ENCODE measurements at regions not wholly inside any gene's neighbourhood (a gene's known extent, or its start where the extent isn't known, plus 50 kb on each side); places are given as distances from the start of the nearest gene placed in this dataset.

GRCh38 chr9:116049456-116049855 lies 104.1 kb upstream of the PAPPA start:
- Histone ChIP-seq H3K4me3 (no peak overlapping the region), H3K9me3 (no peaks in the 10 kb centered on the region), H3K4me1 (replicated peaks) (no peaks in the 10 kb centered on the region), H3K27me3 (replicated peaks; ENCODE audit: insufficient read depth) (no peaks in the 10 kb centered on the region), H3K27ac (no peak overlapping the region), H3K36me3 (no peaks in the 10 kb centered on the region)
- no peak for DNase-seq (ENCODE audit: low spot score)
- 39% methylated on average over 4 of the region's 4 CpGs for WGBS
- TF ChIP-seq POLR2A (IDR thresholded peaks at IDR 0.05), result no peak
- TF ChIP-seq, protein P1, sequence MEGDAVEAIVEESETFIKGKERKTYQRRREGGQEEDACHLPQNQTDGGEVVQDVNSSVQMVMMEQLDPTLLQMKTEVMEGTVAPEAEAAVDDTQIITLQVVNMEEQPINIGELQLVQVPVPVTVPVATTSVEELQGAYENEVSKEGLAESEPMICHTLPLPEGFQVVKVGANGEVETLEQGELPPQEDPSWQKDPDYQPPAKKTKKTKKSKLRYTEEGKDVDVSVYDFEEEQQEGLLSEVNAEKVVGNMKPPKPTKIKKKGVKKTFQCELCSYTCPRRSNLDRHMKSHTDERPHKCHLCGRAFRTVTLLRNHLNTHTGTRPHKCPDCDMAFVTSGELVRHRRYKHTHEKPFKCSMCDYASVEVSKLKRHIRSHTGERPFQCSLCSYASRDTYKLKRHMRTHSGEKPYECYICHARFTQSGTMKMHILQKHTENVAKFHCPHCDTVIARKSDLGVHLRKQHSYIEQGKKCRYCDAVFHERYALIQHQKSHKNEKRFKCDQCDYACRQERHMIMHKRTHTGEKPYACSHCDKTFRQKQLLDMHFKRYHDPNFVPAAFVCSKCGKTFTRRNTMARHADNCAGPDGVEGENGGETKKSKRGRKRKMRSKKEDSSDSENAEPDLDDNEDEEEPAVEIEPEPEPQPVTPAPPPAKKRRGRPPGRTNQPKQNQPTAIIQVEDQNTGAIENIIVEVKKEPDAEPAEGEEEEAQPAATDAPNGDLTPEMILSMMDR (IDR thresholded peaks at IDR 0.05), result no peak
- no peak for TF ChIP-seq POLR2AphosphoS5 (IDR thresholded peaks at IDR 0.05)
- intact Hi-C loops (cut with DNase I), result no loop called here

- intact Hi-C loops (cut with DNase I), result no loop called here
- no peak overlapping the region for H3K27ac ChIP-seq
- 83% methylated on average over 2 of the region's 2 CpGs for WGBS
- no peaks in the 10 kb centered on the region for H3K27me3 ChIP-seq (replicated peaks; ENCODE audit: insufficient read depth)
- TF ChIP-seq POLR2A (IDR thresholded peaks at IDR 0.05), result no peak
- no peak for TF ChIP-seq POLR2AphosphoS5 (IDR thresholded peaks at IDR 0.05)
- TF ChIP-seq, protein P1 (IDR thresholded peaks at IDR 0.05), result no peak
- H3K36me3 ChIP-seq, result no peaks in the 10 kb centered on the region
- no peaks in the 10 kb centered on the region for H3K9me3 ChIP-seq
- no peaks in the 10 kb centered on the region for H3K4me1 ChIP-seq (replicated peaks)
- no peak for DNase-seq (ENCODE audit: low spot score)
- H3K4me3 ChIP-seq, result no peak overlapping the region
Measured at GRCh38 chr9:116051528-116051927, 102.1 kb upstream of the PAPPA start.

- Histone ChIP-seq H3K36me3 (no peaks in the 10 kb centered on the region), H3K4me3 (no peak overlapping the region), H3K27me3 (replicated peaks; ENCODE audit: insufficient read depth) (no peaks in the 10 kb centered on the region), H3K4me1 (replicated peaks) (no peaks in the 10 kb centered on the region), H3K9me3 (no peaks in the 10 kb centered on the region), H3K27ac (no peak overlapping the region)
- DNase-seq (ENCODE audit: low spot score), result no peak
- intact Hi-C loops (cut with DNase I), result no loop called here
- WGBS, result 95% methylated on average over 3 of the region's 3 CpGs
- TF ChIP-seq, protein P1 (IDR thresholded peaks at IDR 0.05), result no peak
- no peak for TF ChIP-seq POLR2A (IDR thresholded peaks at IDR 0.05)
- TF ChIP-seq POLR2AphosphoS5 (IDR thresholded peaks at IDR 0.05), result no peak
Measured at GRCh38 chr9:116055536-116055935, 98.1 kb upstream of the PAPPA start.

- Histone ChIP-seq H3K27me3 (replicated peaks; ENCODE audit: insufficient read depth) (no peaks in the 10 kb centered on the region), H3K36me3 (no peaks in the 10 kb centered on the region), H3K4me1 (replicated peaks) (no peaks in the 10 kb centered on the region), H3K4me3 (no peak overlapping the region), H3K9me3 (no peaks in the 10 kb centered on the region), H3K27ac (no peak overlapping the region)
- no peak for DNase-seq (ENCODE audit: low spot score)
- intact Hi-C loops (cut with DNase I), result no loop called here
- TF ChIP-seq, protein P1 (IDR thresholded peaks at IDR 0.05), result no peak
- TF ChIP-seq POLR2AphosphoS5 (IDR thresholded peaks at IDR 0.05), result no peak
- TF ChIP-seq POLR2A (IDR thresholded peaks at IDR 0.05), result no peak
- 30% methylated on average over 5 of the region's 5 CpGs for WGBS
Measured at GRCh38 chr9:116057371-116057770, 96.2 kb upstream of the PAPPA start.

DNA sequence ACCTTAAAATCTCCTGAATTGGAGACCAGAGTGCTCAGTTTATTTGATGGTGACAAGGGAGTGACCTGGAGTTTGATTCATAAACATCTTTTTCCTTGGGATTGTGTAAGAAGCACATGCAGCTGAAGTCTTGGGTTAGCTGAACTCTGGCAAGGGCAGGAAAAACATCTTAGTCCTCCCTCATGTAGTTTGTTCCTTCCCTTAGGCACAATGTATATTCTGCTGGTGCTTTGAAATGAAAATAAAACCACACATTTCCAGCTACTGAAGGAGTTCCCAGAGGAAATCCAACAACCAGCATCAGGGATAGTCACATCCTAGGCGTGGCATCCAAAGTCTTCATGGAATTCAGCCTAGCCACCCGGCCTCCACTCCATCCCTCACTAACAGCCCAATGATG lies 95.2 kb upstream of the PAPPA start:
- Histone ChIP-seq H3K4me1 (replicated peaks) (no peaks in the 10 kb centered on the region), H3K36me3 (no peaks in the 10 kb centered on the region), H3K9me3 (no peaks in the 10 kb centered on the region), H3K27ac (no peak overlapping the region), H3K4me3 (no peak overlapping the region), H3K27me3 (replicated peaks; ENCODE audit: insufficient read depth) (peaks cover 2% of the 10 kb centered on the region)
- TF ChIP-seq POLR2A (IDR thresholded peaks at IDR 0.05) (no peak), POLR2AphosphoS5 (IDR thresholded peaks at IDR 0.05) (no peak)
- 83% methylated on average over 2 of the region's 2 CpGs for WGBS
- DNase-seq (ENCODE audit: low spot score), result no peak
- intact Hi-C loops (cut with DNase I), result no loop called here

All from prostate gland (tissue), 2 donors.